Dedifferentiated amniotic fluid mesenchymal stem cell (primary cell): ENCODE measurements at regions not wholly inside any gene's neighbourhood (a gene's known extent, or its start where the extent isn't known, plus 50 kb on each side); places are given as distances from the start of the nearest gene placed in this dataset.
A peak's percentile ranks its signal among the peaks of the same experiment; 100 is the strongest.

Experiments
- DNase-seq: peaks from one replicate; pipeline ENCODE4 v3.0.0-alpha.2; 2016; ENCODE audit errors: extremely low spot score

DNA sequence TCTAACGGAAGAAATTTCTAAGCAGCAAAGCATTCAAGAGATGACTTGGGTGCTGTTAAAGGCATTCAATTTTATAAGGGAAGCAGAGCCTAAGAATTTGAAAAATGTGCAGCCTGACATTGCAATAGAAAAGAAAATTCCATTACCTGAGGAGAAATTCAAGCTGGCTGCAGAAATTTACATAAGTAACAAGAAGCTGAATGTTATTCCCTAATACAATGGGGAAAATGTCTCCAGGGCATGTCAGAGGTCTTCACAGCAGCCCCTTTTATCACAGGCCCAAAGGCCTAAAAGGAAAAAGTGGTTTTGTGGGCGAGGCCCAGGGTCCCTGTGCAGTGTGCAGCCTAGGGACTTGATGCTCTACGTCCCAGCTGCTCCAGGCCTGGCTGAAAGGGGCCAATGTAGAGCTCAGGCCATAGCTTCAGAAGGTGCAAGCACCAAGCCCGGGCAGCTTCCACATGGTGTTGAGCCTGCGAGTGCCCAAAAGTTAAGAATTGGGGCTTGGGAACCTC is 306.7 kb downstream of the RDH14 start:
- DNase-seq = no peak

GRCh38 chr2:18251486-18251885 is 309.0 kb downstream of the RDH14 start:
- no peak for DNase-seq

GRCh38 chr2:18247282-18248110 is 313.0 kb downstream of the RDH14 start:
- no peak for DNase-seq

DNA sequence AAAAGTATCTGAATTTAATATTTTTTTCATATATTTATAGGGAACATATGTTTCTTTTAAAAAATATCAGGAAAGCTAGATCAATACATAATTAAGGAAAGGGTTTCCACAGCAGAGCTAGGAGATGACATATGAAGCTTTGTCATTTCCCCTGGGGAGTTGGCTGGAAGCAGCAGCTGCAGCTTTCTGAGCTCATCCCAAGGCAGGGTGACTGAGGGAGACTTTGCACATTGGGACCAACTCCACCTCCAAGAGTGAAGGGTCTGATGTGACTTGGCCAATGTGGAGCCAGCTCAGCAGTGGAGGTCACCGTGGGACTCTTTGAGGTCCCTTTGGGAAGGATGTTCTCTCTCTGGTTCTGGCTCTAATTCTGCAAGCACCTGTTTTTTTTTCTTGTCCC is 315.1 kb downstream of the RDH14 start:
- no peak for DNase-seq

DNA sequence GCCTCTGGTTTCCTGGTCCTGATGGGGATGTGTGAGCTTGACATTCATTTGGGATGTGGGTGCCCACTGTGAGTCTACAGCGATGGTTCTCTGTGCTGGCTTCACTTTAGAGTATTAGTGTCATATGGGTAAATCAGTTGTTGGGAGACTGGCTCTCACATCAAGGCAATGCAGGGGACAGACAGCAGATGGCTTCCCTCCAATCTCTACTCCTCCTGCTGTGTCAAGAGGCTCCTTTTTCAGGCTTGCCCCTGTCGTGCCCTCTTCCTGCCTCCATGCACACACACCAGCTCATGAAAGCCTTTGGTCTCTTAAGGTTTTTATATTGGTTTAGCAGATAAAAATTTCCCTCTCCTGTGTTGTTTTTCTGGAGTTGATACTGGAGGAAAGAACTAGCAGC is 315.6 kb downstream of the RDH14 start:
- no peak for DNase-seq

DNA sequence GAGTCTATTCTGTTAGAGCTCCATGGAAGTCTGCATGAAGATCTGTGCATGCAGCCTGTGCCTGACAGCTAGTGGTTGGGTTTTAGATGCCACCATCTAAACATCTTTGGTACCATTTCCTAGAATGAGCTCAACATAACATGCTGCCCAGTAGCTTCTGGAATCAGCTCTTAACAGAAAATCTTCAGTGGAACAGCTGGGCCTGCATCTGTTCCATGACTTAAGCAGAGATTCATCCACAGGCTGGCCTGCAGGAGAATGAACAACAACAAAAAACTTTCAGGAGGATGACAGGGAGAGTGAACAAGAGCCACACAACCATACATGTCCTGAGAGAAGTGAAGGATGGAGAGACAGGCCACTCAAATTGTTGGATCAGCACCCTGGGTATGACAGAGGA is 316.6 kb downstream of the RDH14 start:
- DNase-seq = no peak

GRCh38 chr2:18242716-18243115 is 317.7 kb downstream of the RDH14 start:
- DNase-seq = no peak

DNA sequence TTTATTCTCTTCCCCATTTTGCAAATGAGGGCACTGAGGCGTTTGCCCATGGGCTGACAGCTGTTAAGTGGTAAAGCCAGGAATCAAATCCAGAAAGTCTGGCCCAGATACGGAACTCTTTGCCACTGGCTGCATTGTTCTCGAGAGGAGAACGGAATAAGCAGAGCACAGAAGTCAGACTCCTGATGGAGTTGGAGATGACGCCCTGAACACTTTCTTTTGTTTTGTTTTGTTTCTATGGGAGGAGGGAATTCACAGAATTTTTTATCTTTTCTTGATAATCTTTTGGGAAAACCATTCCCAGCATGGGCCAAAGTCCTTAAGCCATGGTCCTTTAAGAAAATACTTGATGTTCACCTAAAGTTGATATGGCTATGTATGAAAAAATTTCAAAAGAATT is 322.2 kb downstream of the RDH14 start:
- no peak for DNase-seq

- no peak for DNase-seq
These were observed 323.2 kb downstream of the RDH14 start for GRCh38 chr2:18237298-18237697.

DNA sequence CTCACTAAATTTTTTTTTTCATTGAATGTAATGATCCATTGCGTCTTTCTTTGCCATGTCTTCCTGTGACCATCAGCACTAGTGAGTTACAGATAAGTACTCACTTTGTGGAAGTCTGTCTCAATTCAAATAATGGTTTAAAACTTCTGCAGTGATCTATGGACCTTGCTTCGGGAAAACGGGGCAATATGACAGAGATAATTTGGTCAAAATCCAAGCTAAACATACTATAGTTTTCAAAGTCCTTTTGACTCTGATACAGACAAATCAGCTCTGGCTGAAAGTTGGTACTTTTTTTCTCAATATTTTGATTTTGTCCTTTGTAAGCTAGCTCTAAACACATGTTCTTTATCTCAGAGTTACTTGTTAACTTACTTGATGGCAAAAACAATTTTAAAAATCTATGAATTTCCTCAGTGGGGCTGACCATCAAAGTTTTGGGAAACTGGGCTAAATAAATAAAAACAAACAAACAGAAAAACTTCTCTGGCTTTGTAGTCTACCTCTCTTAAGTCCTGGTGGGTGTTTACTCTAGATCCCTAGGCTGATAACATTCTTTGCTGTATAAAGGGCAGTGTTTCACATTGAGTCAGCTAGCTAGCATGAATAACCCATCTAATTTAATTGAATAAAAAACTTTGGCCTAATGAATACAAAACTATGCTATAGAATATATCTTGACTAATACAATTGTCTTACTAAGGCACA is 327.6 kb downstream of the RDH14 start:
- DNase-seq = no peak

DNA sequence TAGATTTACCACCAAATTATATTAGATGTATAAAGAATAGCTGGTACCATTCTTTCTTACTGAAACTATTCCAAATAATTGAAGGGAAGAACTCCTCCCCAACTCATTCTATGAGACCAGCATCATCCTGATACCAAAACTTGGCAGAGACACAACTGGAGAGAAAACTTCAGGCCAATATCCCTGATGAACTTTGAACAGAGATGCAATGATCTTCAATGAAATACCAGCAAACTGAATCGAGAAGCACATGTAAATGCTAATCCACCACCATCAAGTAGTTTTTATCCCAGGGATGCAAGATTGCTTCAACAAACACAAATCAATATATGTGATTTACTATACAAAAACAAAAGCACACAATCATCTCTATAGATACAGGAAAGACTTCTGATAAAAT is 329.8 kb downstream of the RDH14 start:
- DNase-seq = no peak

- DNase-seq = no peak
These were observed 340.8 kb downstream of the RDH14 start for GRCh38 chr2:18219676-18220075.

DNA sequence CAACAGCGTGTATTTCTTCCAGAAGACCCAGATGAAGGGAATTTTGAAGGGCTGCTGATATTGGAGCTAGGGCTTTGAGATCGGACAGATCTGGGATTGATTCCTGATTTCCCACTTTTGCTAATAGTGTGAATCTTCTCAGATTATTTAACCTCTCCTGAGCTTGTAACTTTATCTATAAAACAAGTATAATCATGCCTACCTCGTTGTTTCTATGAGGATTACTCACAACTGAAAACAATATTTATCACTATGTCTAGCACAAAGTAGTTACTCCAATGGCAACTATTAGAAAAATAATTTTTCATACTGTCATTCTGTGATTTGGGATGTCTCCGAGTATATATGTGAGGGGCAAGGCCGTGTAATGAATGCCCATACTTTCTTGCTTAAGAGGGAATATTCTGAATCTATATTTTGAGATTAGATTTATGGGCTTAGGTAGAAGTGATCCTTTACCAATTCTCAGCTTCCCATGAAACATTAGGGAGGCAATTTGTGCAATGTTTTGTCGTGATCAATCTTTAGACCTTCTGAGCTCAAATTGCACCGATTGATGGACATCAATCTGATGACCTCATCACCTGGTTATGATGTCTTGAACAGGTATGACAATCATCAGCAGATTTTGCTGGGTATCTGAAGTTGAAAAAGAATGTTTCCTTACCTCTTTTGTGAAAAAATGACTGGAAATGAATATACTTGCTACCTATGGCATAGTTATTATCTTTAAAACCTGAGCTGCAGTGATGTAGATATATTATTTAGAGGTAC is 339.9 kb downstream of the KCNS3 start:
- no peak for DNase-seq

GRCh38 chr2:18214936-18215335 is 336.5 kb downstream of the KCNS3 start:
- no peak for DNase-seq

GRCh38 chr2:18213986-18214385 is 335.5 kb downstream of the KCNS3 start:
- DNase-seq = no peak

GRCh38 chr2:18209934-18210639 is 331.6 kb downstream of the KCNS3 start:
- no peak for DNase-seq

- no peak for DNase-seq
These were observed 330.5 kb downstream of the KCNS3 start for GRCh38 chr2:18208956-18209355.

DNA sequence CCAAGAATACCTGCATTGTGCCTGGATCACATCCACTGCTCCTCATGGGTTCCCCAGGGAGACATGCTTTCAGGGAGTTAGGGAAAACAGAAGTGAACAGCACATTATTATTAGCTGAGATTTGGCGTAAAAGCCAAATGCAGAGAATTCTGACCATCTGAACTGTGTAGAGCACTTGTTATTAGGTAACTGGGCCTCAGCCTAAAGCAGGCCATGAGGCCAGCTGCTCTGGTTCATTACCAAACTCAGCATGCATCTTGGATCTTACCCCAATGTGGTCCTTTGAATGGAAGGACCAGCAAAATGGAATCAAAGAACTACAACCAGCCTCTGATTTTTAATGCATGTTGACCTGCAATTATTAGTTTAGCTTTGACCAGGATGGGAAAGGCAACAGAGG is 322.3 kb downstream of the KCNS3 start:
- DNase-seq = no peak

GRCh38 chr2:18198677-18199076 is 320.2 kb downstream of the KCNS3 start:
- DNase-seq = no peak

- no peak for DNase-seq
These were observed 315.7 kb downstream of the KCNS3 start for GRCh38 chr2:18194161-18194560.

GRCh38 chr2:18186816-18187613 is 308.5 kb downstream of the KCNS3 start:
- DNase-seq = peak; percentile 39
